ENCODE measurements at regions not wholly inside any gene's neighbourhood (a gene's known extent, or its start where the extent isn't known, plus 50 kb on each side); places are given as distances from the start of the nearest gene placed in this dataset.

- intact Hi-C loops (cut with DNase I; ENCODE audit: low total_unique reads) = no loop called here
- Histone ChIP-seq H3K27ac (no peak overlapping the region), H3K27me3 (no peaks in the 10 kb centered on the region), H3K4me1 (no peaks in the 10 kb centered on the region), H3K4me3 (no peak overlapping the region), H3K36me3 (no peaks in the 10 kb centered on the region), H3K9me3 (no peaks in the 10 kb centered on the region)
- TF ChIP-seq POLR2A (IDR thresholded peaks at IDR 0.05) (no peak), CTCF (IDR thresholded peaks at IDR 0.05) (no peak)
- DNase-seq = no peak
Observed at GRCh38 chr6:120804612-120805011, 529.7 kb downstream of the TBC1D32 start.

GRCh38 chr6:120786682-120787081, 547.6 kb downstream of the TBC1D32 start:
- Histone ChIP-seq H3K9me3 (no peaks in the 10 kb centered on the region), H3K27ac (no peak overlapping the region), H3K4me3 (no peak overlapping the region), H3K27me3 (no peaks in the 10 kb centered on the region), H3K36me3 (no peaks in the 10 kb centered on the region), H3K4me1 (no peaks in the 10 kb centered on the region)
- intact Hi-C loops (cut with DNase I; ENCODE audit: low total_unique reads) = no loop called here
- DNase-seq = no peak
- TF ChIP-seq POLR2A (IDR thresholded peaks at IDR 0.05) (no peak), CTCF (IDR thresholded peaks at IDR 0.05) (no peak)

- H3K4me3 ChIP-seq = no peak overlapping the region
- H3K9me3 ChIP-seq = no peaks in the 10 kb centered on the region
- no peaks in the 10 kb centered on the region for H3K4me1 ChIP-seq
- H3K27ac ChIP-seq = no peak overlapping the region
- DNase-seq = no peak
- no peaks in the 10 kb centered on the region for H3K27me3 ChIP-seq
- TF ChIP-seq CTCF (IDR thresholded peaks at IDR 0.05) = no peak
- TF ChIP-seq POLR2A (IDR thresholded peaks at IDR 0.05) = no peak
- intact Hi-C loops (cut with DNase I; ENCODE audit: low total_unique reads) = no loop called here
- no peaks in the 10 kb centered on the region for H3K36me3 ChIP-seq
Observed at GRCh38 chr6:120786256-120786655, 548.0 kb downstream of the TBC1D32 start.

- intact Hi-C loops (cut with DNase I; ENCODE audit: low total_unique reads) = no loop called here
- DNase-seq = no peak
- TF ChIP-seq CTCF (IDR thresholded peaks at IDR 0.05) (no peak), POLR2A (IDR thresholded peaks at IDR 0.05) (no peak)
- Histone ChIP-seq H3K9me3 (no peaks in the 10 kb centered on the region), H3K27ac (no peak overlapping the region), H3K27me3 (no peaks in the 10 kb centered on the region), H3K36me3 (no peaks in the 10 kb centered on the region), H3K4me1 (no peaks in the 10 kb centered on the region), H3K4me3 (no peak overlapping the region)
Observed at GRCh38 chr6:120785459-120786086, 548.7 kb downstream of the TBC1D32 start.

- no peaks in the 10 kb centered on the region for H3K27me3 ChIP-seq
- H3K36me3 ChIP-seq = no peaks in the 10 kb centered on the region
- no peaks in the 10 kb centered on the region for H3K4me1 ChIP-seq
- no peak for DNase-seq
- intact Hi-C loops (cut with DNase I; ENCODE audit: low total_unique reads) = no loop called here
- TF ChIP-seq POLR2A (IDR thresholded peaks at IDR 0.05) (no peak), CTCF (IDR thresholded peaks at IDR 0.05) (no peak)
- H3K9me3 ChIP-seq = no peaks in the 10 kb centered on the region
- no peak overlapping the region for H3K4me3 ChIP-seq
- no peak overlapping the region for H3K27ac ChIP-seq
Observed at GRCh38 chr6:120779441-120779840, 554.8 kb downstream of the TBC1D32 start.

Data from uterus (tissue), 3 donors.